NCI-H226 (cell line): ENCODE measurements at regions not wholly inside any gene's neighbourhood (a gene's known extent, or its start where the extent isn't known, plus 50 kb on each side); places are given as distances from the start of the nearest gene placed in this dataset.
A peak's percentile ranks its signal among the peaks of the same experiment; 100 is the strongest.
"Not testable (repeated sequence)": the region's sequence is repeated elsewhere in the genome, so short reads cannot be mapped to it uniquely, and the experiment has no call there.

ENCODE experiments used
- DNase-seq: peaks from one replicate; pipeline ENCODE4 v3.0.0-alpha.2; 2015

DNA sequence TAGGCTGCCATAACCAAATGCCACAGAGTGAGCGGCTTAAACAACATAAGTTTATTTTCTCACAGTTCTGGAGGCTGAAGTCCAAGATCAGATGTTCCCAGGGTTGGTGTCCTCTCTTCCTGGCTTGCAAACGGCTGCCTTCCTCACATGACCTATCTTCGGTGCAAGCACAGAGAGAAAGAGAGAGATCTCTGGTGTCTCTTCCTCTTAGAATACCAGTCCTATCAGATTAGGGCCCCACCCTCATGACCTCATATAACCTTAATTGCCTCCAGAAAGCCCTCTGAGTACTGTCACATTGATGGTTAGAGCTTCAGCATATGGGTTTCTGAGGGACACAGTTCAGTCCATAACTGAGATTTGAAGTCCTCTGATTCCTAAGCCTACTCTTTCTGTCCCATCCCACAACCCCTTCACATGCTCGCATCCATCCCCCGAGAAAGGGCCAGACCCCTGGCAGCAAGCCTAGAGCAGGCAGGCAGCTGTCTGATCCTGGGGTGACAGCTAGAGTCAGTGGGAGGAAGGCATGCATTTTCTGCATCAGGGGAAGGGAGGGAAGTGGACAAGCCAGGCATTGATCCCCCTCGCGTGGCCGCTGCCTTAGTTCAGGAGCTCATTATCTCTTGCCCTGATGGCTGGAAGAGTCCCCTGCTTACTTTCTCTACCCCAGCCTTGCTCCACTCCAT lies 114.1 kb downstream of the FAR1 start:
- no peak for DNase-seq

DNA sequence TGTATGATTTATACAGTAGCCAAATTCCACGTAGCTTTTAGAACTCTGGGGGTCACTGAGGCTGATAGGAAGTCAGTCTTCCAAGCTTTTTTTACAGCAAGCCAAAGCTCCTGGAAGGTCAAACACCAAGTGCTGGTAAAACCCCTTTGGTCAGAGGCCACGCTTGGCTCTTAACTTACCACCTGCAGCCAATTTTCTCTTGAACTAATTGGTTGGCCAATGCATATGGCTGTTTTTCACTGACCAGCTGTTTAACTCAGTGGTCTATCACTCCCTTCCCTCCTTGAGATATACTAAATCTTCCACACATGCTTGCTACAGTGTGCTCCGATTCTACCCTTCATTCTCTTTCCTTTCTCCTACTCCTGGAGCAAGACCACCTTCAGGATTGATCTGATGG lies 116.0 kb downstream of the FAR1 start:
- DNase-seq, result no peak

DNA sequence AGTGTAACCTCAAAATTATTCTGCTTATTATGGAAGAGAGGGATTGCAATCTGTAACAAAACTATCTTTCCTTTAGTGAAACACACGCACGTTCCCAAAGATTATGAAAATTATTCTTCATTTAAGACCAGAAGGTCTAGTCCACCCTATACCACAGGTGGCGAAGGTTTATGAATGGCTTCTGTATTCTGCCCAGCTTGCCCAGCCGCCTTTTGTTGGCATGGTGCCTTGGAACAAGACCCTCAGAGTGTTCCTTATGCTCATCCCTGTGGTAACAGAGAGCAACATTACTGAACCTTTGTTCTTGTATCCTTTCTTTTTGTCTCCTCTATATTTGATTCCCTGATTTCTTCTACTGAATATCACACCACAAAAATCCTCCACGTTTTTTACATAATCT lies 116.4 kb downstream of the FAR1 start:
- DNase-seq, result no peak

- DNase-seq, result no peak
These were observed 118.2 kb downstream of the FAR1 start for GRCh38 chr11:13786688-13787087.

GRCh38 chr11:13797616-13798015 lies 129.1 kb downstream of the FAR1 start:
- not testable (repeated sequence) for DNase-seq

- DNase-seq, result no peak
These were observed 132.4 kb downstream of the FAR1 start for GRCh38 chr11:13800901-13801300.

GRCh38 chr11:13818325-13818724 lies 144.2 kb upstream of the SPON1 start:
- DNase-seq, result no peak

GRCh38 chr11:13826505-13827278 lies 135.8 kb upstream of the SPON1 start:
- no peak for DNase-seq

- no peak for DNase-seq
These were observed 130.8 kb upstream of the SPON1 start for GRCh38 chr11:13831696-13832095.

DNA sequence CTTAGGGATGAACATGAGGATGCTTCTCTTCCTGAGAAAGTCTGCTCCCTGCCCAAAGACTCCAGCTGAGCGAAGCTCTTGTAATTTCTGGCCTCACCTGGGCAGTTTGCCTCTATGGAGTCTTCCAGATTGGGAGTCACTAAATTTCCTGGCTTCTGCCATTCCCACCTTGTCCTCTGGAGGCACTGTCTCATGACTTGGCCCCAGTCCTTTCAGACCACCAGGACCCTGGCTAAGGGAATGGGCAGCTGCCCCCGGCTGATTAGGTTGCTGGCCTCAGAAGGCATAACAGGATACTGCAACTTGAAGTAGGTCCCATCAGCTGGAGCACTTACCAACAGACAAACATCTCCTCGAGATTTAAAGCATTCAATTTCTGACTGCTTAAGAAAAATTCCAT lies 128.1 kb upstream of the SPON1 start:
- no peak for DNase-seq

DNA sequence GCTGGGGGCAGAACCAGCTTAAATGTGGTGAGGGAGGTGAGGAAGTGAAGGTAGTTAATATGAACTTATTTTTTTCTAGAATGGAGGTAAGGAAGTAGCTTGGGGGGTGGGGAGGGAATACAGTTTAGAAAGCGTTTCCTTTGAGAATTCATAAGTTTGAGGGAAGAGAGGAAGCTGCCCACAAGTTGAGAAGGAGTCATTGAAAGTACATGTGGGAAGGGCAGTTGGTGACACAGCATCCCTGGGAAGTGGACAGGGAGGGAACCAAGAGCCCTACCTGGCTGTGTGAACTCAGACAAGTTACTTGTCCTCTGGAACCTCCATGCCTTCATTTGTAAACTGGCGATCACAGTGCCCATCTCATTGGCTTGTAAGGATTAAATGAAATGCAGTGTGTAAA lies 125.9 kb upstream of the SPON1 start:
- DNase-seq, result no peak

- DNase-seq, result no peak
These were observed 125.2 kb upstream of the SPON1 start for GRCh38 chr11:13837286-13837685.

- DNase-seq, result no peak
These were observed 121.1 kb upstream of the SPON1 start for GRCh38 chr11:13841393-13841792.

GRCh38 chr11:13848031-13848430 lies 114.5 kb upstream of the SPON1 start:
- no peak for DNase-seq

- no peak for DNase-seq
These were observed 112.1 kb upstream of the SPON1 start for GRCh38 chr11:13850231-13851005.

- no peak for DNase-seq
These were observed 110.8 kb upstream of the SPON1 start for GRCh38 chr11:13851691-13852090.

DNA sequence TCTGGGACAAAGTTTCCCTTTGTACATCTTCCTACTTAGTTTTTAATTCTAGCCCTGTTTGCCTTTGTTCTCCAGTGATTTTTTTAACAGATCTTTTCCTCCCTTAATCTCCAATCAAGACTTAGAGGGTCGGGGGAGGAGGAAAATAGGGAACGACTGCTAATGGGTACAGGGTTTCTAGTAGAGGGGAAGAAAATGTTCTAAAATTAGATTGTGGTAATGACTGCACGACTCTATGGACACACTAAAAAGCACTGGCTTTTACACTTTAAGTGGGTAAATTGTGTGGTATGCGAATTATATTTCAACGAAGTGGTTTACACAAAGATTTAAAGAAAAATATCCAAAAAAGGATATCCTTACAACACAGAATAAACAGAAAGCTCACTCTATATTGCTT lies 110.0 kb upstream of the SPON1 start:
- no peak for DNase-seq

GRCh38 chr11:13857828-13858227 lies 104.7 kb upstream of the SPON1 start:
- no peak for DNase-seq

GRCh38 chr11:13859892-13860291 lies 102.6 kb upstream of the SPON1 start:
- no peak for DNase-seq

DNA sequence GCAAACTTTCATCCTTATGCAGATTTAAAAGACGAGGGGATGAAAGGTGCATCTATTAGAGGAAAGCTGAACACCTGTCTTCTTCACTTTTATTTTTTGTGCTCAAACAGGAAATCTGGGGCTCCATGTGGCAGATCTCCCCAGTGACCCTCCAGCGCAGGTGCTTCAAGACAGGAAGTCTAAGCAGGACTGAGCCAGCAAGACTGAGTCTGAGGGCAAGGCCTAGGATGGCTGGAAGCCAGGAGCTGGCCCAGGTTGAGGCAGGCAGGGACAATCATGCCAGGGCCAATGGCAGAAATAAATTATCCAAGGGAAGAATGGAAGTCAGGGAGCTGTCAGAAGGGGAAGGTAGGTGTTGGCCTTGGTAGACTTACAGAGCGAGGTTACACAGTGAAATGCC lies 101.1 kb upstream of the SPON1 start:
- no peak for DNase-seq

DNA sequence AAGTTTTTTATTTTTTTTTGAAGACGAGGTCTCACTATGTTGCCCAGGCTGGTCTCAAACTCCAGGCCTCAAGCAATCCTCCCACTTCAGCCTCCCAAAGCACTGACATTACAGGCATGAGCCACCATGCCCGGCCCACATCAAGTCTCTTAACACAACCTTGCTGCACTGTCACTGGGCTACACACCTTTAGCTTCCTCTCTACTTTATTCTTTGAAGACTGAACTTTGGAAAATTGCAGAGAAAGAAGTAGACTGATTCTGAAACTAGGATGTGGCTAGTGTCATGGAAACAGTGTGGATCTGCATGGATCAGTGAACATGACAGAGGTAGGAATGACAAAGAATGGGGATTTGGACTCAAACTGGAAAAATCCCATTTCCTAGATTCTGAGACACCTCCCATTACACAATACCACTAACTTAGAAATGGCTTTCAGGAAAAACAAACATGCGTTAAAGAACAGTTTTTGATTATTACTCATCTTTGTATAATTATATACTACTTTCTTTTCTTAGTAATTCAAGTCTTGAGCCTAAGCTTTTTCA lies 99.6 kb upstream of the SPON1 start:
- no peak for DNase-seq

DNA sequence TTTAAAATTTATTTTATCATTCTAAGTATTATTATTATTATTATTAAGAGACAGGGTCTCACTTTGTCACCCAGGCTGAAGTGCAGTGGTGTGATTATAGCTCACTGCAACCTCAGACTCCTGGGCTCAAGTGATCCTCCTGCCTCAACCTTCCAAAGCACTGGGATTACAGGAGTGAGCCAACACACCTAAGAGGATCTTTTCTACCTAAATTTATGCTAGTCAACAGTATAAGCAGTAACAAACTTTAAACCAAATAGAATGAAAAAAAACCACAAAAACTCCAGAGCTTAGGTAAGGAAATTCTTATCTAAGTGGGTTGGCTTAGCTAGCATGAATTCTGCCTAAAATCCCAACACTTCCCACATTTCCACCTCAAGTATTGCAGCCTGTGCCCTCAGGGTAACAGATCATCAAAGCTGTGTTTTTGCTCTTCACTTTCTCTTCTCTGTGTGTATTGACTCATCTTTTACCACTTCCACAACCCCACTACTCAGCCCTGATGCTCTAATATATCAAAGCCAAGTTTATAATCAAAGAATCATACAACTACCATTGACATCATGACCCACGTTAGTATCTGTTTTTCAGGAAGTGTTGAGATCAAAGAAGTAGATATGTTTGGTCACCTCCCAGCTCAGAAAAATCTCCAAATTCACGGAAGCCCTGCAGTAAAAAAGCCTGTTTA lies 93.7 kb upstream of the SPON1 start:
- DNase-seq, result peak; percentile 64

DNA sequence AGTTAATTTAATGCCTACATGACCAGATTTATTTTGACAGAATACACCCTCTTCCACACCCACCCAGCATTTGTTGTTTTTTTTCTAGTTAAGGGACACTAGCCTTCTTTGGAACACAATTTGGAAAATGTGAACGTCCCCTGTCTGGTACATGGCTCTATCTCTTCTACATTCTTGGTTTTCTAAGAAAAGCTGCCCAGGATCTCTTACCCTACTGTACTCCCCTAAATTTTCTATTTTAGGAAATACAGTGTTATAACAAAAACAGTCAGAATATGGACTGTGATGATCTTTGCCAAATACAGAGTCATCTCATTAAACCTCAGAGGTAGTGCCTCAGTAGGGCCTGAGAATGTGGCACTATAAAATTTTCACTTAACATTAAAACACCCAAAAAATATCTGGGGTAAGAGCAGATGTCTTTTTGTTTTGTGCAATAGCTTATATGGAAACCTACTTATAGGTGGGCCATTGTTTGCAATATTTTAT lies 93.1 kb upstream of the SPON1 start:
- DNase-seq, result no peak
